Stimulated activated CD4-positive, alpha-beta T cell treated with anti-CD3 and anti-CD28 coated beads, Interleukin-1b, Interleukin-23, amount 100 ng/mL, for 24 hours (primary cell): ENCODE measurements at regions not wholly inside any gene's neighbourhood (a gene's known extent, or its start where the extent isn't known, plus 50 kb on each side); places are given as distances from the start of the nearest gene placed in this dataset.

Source experiments
- DNase-seq, 4 experiments: peaks; one replicate each; pipeline ENCODE4 v3.0.0-alpha.2; 2020; ENCODE audit warnings: low read depth in 4 of 4, low spot score in 1 of 4

- no peak for DNase-seq
Observed at GRCh38 chr9:515665-516064, 301.0 kb downstream of the DOCK8 start.

- no peak for DNase-seq
Observed at GRCh38 chr9:517993-518392, 303.3 kb downstream of the DOCK8 start.

DNA sequence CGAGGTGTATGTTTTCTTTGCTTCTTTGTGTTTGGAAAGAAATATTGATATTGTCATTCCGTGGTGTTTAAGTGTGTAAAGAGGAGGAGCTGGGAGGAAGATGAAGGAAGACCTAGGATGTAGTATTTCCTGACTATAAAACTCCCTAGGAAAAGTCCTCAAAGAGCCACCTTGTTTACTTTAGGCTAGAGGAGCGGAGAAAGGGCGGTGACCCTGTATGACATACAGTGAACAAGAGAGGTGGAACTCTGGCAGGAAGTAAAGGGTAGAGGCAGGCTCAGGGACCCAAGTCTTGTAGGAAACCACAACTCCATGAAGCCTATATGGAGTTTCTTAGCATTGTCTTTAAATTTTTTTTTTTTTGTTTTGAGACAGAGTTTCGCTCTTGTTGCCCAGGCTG lies 303.9 kb downstream of the DOCK8 start:
- no peak for DNase-seq

GRCh38 chr9:519579-519978 lies 304.9 kb downstream of the DOCK8 start:
- DNase-seq, result no peak

GRCh38 chr9:520302-520701 lies 305.6 kb downstream of the DOCK8 start:
- no peak for DNase-seq

GRCh38 chr9:522190-522589 lies 307.5 kb downstream of the DOCK8 start:
- DNase-seq, result no peak

GRCh38 chr9:522658-523057 lies 308.0 kb downstream of the DOCK8 start:
- DNase-seq, result no peak

DNA sequence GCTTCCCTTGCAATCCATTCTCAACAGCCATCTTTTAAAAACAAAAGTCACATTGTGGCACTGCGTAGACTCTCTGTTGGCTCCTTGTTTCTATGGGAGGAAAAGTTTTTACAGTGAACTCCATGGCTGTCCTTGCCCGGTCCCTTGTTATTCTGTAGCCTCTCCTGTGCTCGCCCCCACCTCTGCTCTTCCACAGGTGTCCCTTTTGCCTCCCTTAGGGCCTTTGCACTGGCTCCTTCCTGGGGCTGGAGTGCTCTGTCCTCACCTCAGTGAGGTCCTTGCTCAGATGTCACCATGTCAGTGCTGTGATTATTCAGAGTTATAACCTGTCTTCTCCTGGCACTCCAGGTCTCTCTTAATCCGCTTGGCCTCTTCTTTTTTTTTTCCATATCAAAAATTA lies 308.8 kb downstream of the DOCK8 start:
- DNase-seq, result no peak

DNA sequence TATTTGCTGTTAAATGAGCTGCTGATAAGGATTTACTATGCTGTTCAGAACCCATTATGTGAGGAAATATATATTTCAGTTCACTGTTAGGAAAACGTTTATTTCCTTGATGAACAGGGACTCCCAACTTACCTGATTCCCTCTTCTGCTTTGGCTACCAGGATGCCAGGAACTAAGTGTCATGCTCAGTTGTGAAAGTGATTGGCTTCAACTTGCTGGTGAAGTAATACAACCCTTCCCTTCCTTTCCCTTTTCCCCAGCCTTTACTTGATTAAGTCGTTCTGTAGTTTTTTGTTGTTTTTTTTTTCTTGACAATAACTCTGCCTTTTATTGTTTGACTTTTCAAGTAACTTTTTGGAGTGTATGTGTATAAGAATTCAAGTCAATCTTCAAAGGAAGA lies 309.3 kb downstream of the DOCK8 start:
- DNase-seq, result no peak

DNA sequence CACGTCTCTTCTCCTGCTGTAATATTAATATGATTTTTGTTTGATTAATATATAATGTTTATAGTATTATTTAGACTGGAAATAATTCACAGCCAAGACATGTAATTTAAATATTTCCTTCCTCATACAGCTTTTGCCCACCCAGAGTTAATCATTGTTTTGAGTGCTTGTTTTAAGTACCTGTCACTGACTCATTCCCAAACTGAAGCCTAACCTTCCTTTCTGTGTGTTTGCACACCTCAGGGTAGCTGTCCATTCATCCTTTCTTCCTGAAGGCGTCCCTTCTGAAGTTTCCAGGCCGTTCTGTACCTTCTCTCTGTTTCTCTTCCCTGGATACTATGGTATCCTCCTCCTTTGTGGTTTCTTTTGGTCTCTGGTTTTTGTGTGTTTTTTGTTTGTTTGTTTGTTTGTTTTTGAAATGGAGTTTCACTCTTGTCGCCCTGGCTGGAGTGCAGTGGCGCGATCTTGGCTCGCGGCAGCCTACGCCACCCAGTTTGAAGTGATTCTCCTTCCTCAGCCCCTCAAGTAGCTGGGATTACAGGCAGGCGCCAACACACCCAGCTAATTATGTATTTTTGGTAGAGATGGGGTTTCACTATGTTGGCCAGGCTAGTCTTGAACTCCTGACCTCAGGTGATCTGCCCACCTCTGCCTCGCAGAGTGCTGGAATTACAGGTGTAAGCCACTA lies 312.4 kb downstream of the DOCK8 start:
- DNase-seq, result no peak

- DNase-seq, result no peak
Observed at GRCh38 chr9:529731-530130, 311.8 kb upstream of the DMRT1 start.

GRCh38 chr9:530681-531080 lies 310.8 kb upstream of the DMRT1 start:
- DNase-seq, result no peak

GRCh38 chr9:532707-533106 lies 308.8 kb upstream of the DMRT1 start:
- DNase-seq, result no peak

- DNase-seq, result no peak
Observed at GRCh38 chr9:534886-535285, 306.6 kb upstream of the DMRT1 start.

DNA sequence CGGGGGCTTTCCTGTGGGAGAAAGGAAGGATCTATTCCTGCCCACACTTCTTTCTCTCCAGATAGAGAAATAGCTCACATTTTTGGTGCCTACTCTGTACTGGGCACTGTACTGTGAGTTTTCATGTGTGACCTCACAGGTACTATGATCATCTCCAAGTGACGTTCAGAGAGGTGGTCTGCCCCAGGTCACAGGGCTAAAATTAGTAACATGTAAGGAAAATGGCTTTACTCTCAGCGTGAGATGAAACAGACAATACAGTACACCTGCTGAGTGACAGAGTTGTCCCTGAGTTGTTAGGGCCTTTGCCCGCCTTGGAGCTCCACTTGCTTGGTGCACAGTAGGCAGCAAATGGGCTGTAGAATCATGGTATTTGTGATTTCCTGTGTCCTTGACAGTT lies 306.1 kb upstream of the DMRT1 start:
- no peak for DNase-seq

- no peak for DNase-seq
Observed at GRCh38 chr9:536597-537511, 304.6 kb upstream of the DMRT1 start.

DNA sequence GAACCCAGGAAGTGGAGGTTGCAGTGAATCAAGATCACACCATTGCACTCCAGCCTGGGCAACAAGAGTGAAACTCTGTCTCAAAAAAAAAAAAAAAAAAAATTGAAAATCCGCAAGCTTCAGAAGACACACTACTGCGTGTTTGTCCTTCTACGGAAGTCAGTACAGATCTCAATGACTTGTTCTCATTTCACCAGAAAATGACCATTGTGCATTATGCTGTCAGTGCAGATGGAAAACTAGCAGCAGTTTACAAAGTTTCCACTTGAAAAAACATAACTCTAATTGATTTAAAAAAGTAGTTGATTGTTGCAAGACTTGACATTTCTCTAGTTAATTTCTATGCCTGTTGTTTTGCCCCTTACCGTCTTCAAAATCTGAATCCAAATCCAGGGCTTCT lies 298.0 kb upstream of the DMRT1 start:
- no peak for DNase-seq

GRCh38 chr9:545480-545879 lies 296.0 kb upstream of the DMRT1 start:
- no peak for DNase-seq

DNA sequence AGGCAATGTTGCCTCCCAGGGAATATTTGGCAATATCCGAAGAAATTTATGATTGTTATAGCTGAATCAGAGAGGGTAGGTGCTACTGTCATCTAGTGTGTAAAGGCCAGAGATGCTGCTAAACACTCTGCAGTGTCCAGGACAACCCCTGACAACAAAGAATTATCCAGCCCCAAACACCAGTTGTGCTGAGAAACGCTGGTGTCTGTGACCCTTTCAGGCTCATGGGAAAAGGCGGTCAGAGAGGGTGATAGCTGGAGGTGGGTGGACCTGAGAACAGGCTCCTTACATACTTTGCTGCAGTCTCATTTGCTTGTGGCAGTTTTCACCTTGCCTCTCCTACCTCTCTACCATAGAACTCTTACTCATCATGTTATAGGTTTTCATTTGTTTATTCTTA lies 295.3 kb upstream of the DMRT1 start:
- no peak for DNase-seq

DNA sequence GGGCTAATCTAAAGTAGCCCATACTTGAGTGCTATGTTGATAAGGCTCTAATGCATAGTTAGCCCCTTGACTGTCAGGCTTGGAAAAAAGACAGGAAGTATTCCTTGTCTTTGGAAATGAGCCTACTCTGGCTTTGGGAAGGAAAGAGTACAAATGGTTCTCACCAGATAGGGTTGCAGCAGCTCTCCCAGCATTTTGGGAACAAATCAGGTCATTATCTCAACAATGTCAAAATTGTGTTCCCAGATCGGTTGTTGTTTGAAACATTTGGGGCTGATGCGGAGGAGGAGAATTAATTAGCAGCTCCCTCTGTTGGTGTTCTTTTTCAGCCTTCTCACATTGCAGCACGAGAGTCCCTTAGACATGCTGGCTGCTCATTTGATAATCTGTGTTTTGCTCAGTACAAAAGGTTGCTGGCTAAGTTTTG lies 294.7 kb upstream of the DMRT1 start:
- no peak for DNase-seq

- no peak for DNase-seq
Observed at GRCh38 chr9:547314-547713, 294.2 kb upstream of the DMRT1 start.

DNA sequence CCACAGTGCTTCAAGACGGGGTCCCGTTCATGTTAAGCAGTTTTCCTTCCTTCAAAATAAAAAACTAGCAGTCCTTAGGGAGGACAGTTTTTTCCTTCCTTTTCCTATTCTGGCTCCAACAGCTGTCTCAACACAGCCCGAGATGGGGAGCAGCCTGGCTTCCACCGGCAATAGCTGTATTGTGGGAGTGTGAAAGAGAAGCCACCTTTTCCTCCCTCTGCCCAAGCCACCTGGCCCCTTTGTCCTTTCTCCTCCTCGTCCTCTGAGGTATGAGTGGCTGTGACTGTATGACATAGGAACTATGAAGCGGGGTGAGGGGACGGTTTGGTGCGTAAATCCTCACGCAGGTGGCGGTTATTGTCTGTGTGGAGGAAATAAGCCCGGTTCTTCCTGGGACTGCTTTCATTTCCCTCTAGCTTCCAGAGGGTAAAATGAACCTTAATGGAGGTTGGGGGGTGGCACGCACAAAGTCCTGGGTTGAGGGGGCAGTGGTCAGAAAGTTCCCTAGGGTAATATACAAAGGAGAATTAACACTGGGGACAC lies 292.0 kb upstream of the DMRT1 start:
- DNase-seq, result no peak
